Activated CD4-positive, alpha-beta T cell treated with anti-CD3 and anti-CD28 coated beads, Interleukin-2, amount 10 ng/mL, durations not matched to agents 7 days and 5 days (primary cell): ENCODE measurements at regions not wholly inside any gene's neighbourhood (a gene's known extent, or its start where the extent isn't known, plus 50 kb on each side); places are given as distances from the start of the nearest gene placed in this dataset.

ENCODE experiments used
- CTCF ChIA-PET: fragments of 350-600 bp; sonication (Branson Sonifier 250); formaldehyde crosslinking; loops from one replicate; lab custom pipeline; 2021; ENCODE audit warnings: antibody characterized with exemption; lab: Charles Lee
- POLR2A ChIA-PET: fragments of 350-600 bp; sonication (Branson Sonifier 250); formaldehyde crosslinking; loops from one replicate; lab custom pipeline; 2021; ENCODE audit warnings: antibody characterized with exemption; lab: Charles Lee
- DNase-seq: peaks from one replicate; pipeline ENCODE4 v3.0.0-alpha.2; 2020
- H3K27ac Mint-ChIP-seq: one replicate; pipeline ENCODE4 v1.8.0; 2021; ENCODE audit warnings: mild to moderate bottlenecking, moderate library complexity, mixed read lengths
- H3K27me3 Mint-ChIP-seq: one replicate; pipeline ENCODE4 v1.8.0; 2021; ENCODE audit warnings: mixed read lengths
- H3K36me3 Mint-ChIP-seq: one replicate; pipeline ENCODE4 v1.8.0; 2021; ENCODE audit warnings: low read depth, mixed read lengths
- H3K4me1 Mint-ChIP-seq: one replicate; pipeline ENCODE4 v1.8.0; 2021; ENCODE audit warnings: mixed read lengths
- H3K4me3 Mint-ChIP-seq: one replicate; pipeline ENCODE4 v1.8.0; 2021; ENCODE audit warnings: mild to moderate bottlenecking, moderate library complexity, mixed read lengths
- H3K9me3 Mint-ChIP-seq: one replicate; pipeline ENCODE4 v1.8.0; 2021; ENCODE audit warnings: mixed read lengths

DNA sequence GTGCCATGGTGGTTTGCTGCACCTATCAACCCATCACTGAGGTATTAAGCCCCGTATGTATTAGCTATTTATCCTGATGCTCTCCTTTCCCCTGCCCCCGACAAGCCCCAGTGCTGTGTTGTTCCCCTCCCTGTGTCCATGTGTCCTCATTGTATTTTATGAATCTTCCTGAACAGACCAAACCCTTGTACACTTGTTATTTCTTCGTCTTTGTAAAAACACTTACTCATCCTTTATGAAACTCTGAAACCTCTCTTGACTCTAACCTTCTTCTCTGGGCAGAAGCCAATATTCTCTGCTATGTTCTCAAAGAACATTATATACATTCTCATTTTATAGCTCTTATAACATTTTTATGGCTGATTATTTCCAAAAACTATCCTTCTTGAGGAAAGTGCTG is 746.9 kb downstream of the EFNB2 start:
- Mint-ChIP-seq H3K27ac (no peak overlapping the region), H3K4me1 (no peaks in the 10 kb centered on the region), H3K27me3 (no peaks in the 10 kb centered on the region), H3K4me3 (no peak overlapping the region), H3K9me3 (peaks cover 3% of the 10 kb centered on the region), H3K36me3 (no peaks in the 10 kb centered on the region)
- ChIA-PET CTCF (interaction anchor here (0.6 kb wide), 1 partner anchor 23 kb away, joined by 3 read pairs; no protein-coding TSS in a partner anchor), POLR2A (no interaction called here)
- DNase-seq, result no peak

DNA sequence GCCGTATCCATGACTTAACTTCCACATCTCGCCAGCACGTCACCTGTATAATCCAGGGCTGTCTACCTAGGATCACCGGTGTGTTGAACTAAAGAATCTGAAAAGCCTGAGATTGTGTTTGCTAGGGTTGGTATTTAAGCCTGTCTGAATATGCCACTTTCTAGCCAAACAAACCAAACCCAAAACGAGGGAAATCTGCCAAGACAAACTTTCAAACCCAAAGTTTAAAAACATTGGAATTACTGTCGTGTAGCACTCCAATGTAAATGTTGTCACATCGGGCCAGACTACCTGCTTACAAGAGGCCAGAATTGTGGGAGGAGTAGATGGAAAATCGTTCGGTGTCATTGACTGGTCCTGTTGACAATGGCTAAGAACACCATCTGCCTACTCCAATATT is 747.8 kb downstream of the EFNB2 start:
- no peak overlapping the region for H3K27ac Mint-ChIP-seq
- peaks cover 2% of the 10 kb centered on the region for H3K9me3 Mint-ChIP-seq
- no peaks in the 10 kb centered on the region for H3K4me1 Mint-ChIP-seq
- POLR2A ChIA-PET, result no interaction called here
- no peaks in the 10 kb centered on the region for H3K27me3 Mint-ChIP-seq
- H3K4me3 Mint-ChIP-seq, result no peak overlapping the region
- no peak for DNase-seq
- CTCF ChIA-PET, result no interaction called here
- H3K36me3 Mint-ChIP-seq, result no peaks in the 10 kb centered on the region

DNA sequence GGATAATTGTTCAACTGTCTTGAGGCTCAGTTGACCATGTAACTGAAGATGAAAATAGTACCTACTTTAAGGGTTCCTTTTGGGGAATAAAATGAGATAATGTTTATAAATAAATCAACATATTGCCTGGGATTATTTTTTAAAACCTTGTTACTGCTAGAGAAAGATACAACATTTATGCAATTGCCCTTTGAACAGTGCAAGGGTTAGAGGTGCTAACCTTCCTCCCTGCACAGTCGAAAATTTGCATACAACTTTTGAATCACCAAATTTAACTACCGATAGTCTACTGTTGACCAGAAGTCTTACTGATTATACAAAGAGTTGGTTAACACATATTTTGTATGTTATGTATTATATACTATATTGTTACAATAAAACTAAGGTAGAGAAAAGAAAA is 750.0 kb downstream of the EFNB2 start:
- ChIA-PET POLR2A (no interaction called here), CTCF (no interaction called here)
- Mint-ChIP-seq H3K9me3 (no peaks in the 10 kb centered on the region), H3K36me3 (no peaks in the 10 kb centered on the region), H3K27me3 (no peaks in the 10 kb centered on the region), H3K4me1 (no peaks in the 10 kb centered on the region), H3K27ac (no peak overlapping the region), H3K4me3 (no peak overlapping the region)
- DNase-seq, result no peak

DNA sequence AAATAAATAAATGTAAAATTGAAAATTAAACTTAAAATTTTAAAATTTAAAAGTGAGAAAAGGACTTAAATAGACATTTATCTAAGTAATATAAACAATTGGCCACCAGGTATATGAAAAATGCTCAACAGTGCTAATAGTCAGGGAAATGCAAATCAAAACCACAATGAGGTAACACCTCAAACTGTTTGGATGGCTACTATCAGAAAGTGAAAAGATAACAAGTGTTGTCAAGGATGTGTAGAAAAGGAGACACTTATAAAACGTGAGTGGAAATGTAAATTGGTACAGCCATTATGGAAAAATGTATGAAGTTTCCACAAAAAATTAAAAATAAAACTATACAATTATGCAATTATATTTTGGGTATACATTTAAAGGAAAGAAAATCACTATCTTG is 752.2 kb downstream of the EFNB2 start:
- ChIA-PET CTCF (no interaction called here), POLR2A (no interaction called here)
- H3K9me3 Mint-ChIP-seq, result no peaks in the 10 kb centered on the region
- no peak overlapping the region for H3K4me3 Mint-ChIP-seq
- no peaks in the 10 kb centered on the region for H3K27me3 Mint-ChIP-seq
- no peak for DNase-seq
- no peaks in the 10 kb centered on the region for H3K4me1 Mint-ChIP-seq
- H3K36me3 Mint-ChIP-seq, result no peaks in the 10 kb centered on the region
- H3K27ac Mint-ChIP-seq, result no peak overlapping the region

DNA sequence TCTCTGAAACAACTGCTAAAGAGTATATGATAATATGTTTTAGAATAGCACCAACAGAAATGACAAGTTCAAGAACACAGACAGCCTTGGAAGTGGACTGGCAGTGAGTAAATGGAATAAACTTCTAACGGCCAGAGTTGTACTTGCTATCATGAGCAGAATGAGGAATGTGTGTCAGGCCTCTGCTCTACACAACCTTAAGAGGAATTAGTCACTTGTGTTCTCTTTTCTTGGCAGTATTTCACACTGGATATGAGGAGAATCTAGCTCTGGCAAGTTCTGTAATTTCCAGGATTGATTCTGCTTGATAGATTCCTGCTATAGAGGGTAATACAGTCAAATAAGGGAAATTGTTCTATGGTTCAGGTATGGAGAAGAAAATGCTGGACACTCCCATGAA is 757.3 kb downstream of the EFNB2 start:
- Mint-ChIP-seq H3K27me3 (no peaks in the 10 kb centered on the region), H3K27ac (no peak overlapping the region), H3K4me3 (no peak overlapping the region), H3K4me1 (no peaks in the 10 kb centered on the region), H3K9me3 (peaks cover 2% of the 10 kb centered on the region), H3K36me3 (no peaks in the 10 kb centered on the region)
- DNase-seq, result no peak
- POLR2A ChIA-PET, result no interaction called here
- CTCF ChIA-PET, result interaction anchor here (0.9 kb wide), 1 partner anchor 17 kb away, joined by 3 read pairs; no protein-coding TSS in a partner anchor

DNA sequence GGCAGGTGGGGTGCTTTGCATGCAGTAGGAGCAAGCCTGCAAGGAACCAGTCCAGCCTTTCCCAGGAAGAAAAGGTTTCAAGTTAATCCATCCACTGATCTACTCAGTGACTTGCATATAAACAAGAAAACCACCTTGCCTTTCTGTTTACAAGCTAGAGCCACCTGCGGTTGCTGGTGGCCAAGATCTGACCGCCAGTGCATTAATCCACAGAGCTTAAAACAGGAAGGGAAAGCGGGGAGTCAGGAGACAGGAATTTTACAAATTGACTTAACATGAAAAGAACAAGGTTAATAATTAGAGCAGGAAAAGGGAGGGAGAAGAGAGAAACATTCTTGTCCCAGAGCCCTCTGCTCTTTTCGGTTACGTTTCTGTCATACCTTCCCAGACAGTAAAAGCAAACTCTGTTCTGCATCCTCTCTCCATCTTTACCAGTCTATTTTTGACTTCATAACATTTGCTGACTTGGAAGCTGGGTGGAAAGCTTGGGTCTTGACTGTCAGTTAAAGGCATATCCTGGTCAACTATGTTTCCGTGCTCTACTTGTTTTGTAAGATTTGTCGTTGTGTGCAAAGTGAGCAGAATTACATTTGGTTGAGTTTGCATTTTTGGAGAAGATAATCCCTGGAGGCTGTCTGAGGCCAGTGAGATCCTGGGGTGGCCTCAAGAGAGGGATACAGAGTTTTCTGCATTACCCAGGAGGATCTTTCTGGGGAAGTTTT is 760.6 kb downstream of the EFNB2 start:
- Mint-ChIP-seq H3K4me1 (no peaks in the 10 kb centered on the region), H3K27me3 (no peaks in the 10 kb centered on the region), H3K4me3 (no peak overlapping the region), H3K27ac (no peak overlapping the region), H3K36me3 (no peaks in the 10 kb centered on the region), H3K9me3 (peaks cover 2% of the 10 kb centered on the region)
- DNase-seq, result no peak
- CTCF ChIA-PET, result no interaction called here
- POLR2A ChIA-PET, result no interaction called here

DNA sequence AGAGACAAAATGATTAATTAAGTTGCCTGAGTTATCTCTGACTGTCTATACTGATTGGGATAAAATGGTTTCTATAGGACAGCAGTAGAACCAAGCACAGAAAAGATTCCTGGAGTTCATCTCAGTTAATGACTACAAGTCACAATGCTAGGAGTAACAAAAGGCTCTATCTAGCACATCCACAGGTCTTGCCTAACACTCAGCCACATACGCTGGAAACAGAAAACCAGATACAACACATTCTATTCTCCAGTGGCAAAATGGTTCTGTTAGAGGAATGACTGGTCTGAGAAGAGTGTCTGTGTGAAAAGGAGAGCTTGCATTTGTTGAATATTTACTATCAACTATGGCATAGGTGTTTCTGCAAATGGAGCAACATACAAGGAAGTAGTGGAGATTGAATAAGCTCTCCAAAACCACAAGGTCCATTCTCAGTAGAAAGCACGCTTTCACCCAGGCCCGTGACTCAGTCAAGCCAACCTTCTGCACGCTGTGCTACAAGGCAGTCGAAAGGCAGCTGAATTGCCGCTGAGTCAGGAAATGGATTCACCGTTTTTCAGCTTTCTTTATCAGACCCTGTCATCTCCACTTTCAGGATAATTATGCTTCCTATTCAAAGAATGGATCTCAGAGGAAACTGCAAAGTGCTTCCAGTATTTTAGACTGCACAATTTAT is 761.5 kb downstream of the EFNB2 start:
- Mint-ChIP-seq H3K4me3 (no peak overlapping the region), H3K36me3 (no peaks in the 10 kb centered on the region), H3K27ac (no peak overlapping the region), H3K27me3 (no peaks in the 10 kb centered on the region), H3K9me3 (peaks cover 2% of the 10 kb centered on the region), H3K4me1 (no peaks in the 10 kb centered on the region)
- POLR2A ChIA-PET, result no interaction called here
- CTCF ChIA-PET, result no interaction called here
- DNase-seq, result no peak

DNA sequence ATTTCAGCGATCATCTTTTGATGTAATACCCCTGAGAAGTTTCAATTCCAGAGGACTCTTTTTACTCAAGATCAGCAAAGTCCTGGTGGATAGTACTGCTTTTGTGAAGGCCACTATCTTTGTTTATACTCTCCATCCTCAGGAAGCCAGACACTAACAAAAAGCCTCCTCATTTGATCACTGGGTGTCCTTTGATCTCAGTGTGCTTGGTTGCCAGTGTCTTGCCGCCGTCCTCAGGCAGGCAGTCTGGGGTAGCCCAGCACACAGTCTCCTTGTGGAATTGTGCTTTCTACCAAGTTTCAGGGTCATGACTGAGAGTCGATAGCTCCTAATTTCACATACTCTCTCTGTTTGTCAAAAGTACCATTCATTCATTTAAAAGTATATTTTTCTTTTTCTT is 762.2 kb downstream of the EFNB2 start:
- Mint-ChIP-seq H3K27ac (no peak overlapping the region), H3K9me3 (peaks cover 2% of the 10 kb centered on the region), H3K4me1 (no peaks in the 10 kb centered on the region), H3K4me3 (no peak overlapping the region), H3K36me3 (no peaks in the 10 kb centered on the region), H3K27me3 (no peaks in the 10 kb centered on the region)
- DNase-seq, result no peak
- CTCF ChIA-PET, result no interaction called here
- POLR2A ChIA-PET, result no interaction called here

DNA sequence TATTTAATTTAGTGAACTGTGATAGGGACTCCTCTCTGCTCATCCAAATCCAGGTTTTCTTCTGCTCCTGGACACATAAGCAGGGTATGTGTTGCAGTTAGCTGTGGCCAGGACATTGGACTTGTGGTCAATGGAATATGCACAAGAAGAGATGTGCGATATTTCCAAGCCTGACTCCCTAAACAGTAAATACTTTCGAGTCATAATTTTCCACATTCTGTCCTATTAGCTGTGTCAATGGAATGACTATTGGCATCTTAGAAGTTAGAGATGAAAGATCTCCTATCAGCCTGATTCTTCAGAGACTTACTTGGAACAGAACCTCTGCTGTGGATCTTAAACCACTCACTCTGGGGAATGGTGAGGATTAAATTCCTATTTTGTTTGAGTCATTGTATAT is 771.0 kb downstream of the EFNB2 start:
- ChIA-PET POLR2A (no interaction called here), CTCF (no interaction called here)
- DNase-seq, result no peak
- Mint-ChIP-seq H3K4me3 (no peak overlapping the region), H3K9me3 (no peaks in the 10 kb centered on the region), H3K4me1 (no peaks in the 10 kb centered on the region), H3K27ac (no peak overlapping the region), H3K27me3 (no peaks in the 10 kb centered on the region), H3K36me3 (no peaks in the 10 kb centered on the region)

DNA sequence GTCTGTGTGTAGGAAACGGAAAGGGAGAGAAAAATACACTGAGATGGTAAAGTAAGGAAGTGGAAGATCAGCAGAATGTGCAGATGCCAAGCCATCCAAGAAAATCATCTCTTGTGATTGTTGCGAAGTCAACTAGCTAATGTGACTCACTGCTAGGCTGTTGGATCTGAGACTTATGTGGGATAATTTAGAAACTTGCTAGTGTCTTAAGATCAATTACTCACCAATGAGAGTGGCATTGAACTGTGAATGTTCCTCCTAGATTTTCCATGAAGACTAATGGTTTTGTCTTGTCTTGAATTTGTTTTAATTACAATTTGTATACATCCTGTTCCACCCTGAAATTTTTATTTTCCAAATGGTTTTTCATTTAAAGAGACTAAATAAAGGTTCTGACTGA is 771.6 kb downstream of the EFNB2 start:
- no peaks in the 10 kb centered on the region for H3K4me1 Mint-ChIP-seq
- no peaks in the 10 kb centered on the region for H3K27me3 Mint-ChIP-seq
- ChIA-PET POLR2A (no interaction called here), CTCF (no interaction called here)
- H3K27ac Mint-ChIP-seq, result no peak overlapping the region
- no peak for DNase-seq
- no peaks in the 10 kb centered on the region for H3K36me3 Mint-ChIP-seq
- H3K4me3 Mint-ChIP-seq, result no peak overlapping the region
- H3K9me3 Mint-ChIP-seq, result no peaks in the 10 kb centered on the region

DNA sequence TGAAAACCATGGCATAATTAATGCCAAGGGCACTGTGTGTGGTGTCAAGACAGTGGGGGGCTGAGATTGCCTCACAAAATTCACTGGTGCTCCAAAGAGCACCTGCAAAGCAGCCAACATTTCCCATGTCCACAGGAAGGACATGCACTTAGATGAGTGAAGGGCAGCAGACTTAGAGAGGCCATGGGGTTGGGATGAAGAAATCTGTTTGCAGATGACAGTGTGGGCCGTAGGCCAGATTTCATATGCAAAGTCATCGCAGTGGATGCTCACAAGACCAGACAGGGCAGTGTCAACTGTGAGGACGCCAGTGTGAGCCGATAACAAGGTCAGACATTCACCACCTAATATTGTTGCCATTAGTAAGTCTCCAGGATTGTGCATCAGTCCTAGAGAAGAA is 773.4 kb downstream of the EFNB2 start:
- Mint-ChIP-seq H3K27ac (no peak overlapping the region), H3K4me3 (no peak overlapping the region), H3K27me3 (no peaks in the 10 kb centered on the region), H3K36me3 (no peaks in the 10 kb centered on the region), H3K9me3 (no peaks in the 10 kb centered on the region), H3K4me1 (no peaks in the 10 kb centered on the region)
- ChIA-PET CTCF (no interaction called here), POLR2A (no interaction called here)
- no peak for DNase-seq

DNA sequence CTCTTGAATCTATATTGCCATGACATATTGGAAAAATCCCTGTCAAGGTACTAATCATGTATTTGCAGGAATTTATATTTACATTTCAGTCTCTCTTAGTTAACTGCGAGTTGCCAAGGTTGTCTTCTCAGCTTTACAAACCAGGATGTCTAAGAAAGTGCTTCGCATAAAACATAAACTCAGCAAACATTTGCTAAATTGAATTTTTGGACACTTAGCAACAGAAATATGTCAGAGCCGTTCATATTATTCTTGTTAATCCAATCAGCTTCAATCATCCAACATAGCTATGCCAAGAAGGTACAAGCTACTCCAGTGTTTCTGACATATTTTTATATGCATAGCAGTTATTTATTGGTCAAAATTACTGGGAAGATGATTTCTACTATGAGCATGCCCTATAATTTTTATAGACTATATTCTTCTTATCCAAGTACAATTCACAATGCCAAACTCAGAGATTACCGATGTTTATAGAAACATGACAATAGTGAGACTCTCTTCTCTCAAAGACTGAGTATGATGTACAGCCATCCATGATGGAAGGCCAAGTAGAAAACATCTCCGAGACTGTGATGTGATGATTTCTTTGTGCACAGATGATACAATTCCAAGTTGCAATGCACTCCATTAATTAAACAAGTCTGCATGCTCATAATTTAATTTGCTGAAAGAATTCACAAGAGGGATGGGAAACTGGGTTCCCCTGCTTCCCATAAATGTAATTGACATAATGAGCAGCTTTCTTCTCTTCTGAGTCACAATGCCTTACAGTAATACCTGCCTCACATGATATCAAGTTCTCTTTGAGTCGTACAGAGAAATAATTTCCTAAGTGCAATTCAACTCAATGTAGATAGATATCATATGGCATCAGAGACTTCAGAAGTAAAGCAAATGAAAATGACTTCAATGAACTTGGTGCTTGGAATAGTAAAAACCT is 776.3 kb downstream of the EFNB2 start:
- Mint-ChIP-seq H3K27me3 (no peaks in the 10 kb centered on the region), H3K36me3 (no peaks in the 10 kb centered on the region), H3K4me3 (no peak overlapping the region), H3K27ac (no peak overlapping the region), H3K9me3 (no peaks in the 10 kb centered on the region), H3K4me1 (no peaks in the 10 kb centered on the region)
- no peak for DNase-seq
- ChIA-PET CTCF (interaction anchor here (0.8 kb wide), 1 partner anchor 25 kb away, joined by 3 read pairs; no protein-coding TSS in a partner anchor), POLR2A (no interaction called here)

DNA sequence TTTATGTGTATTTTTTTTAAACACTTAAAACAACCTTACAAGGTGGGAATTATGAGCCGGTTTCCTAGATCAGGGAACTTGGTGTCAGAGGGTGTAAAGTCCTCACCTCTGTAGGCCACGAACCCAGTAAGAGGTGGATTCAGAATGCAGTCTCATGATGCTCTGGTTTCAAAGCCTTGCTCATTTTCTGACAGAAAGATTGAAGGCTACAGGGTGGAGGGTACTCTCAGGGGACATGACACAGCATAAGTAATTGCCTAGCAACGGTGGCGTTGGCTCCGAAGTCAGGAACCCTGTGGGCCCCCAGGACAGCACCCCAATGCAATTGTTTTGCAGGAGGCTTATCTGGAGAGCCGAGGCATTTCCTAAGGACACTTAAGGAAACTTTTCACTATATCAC is 794.7 kb downstream of the EFNB2 start:
- DNase-seq, result no peak
- H3K4me3 Mint-ChIP-seq, result no peak overlapping the region
- POLR2A ChIA-PET, result no interaction called here
- no peaks in the 10 kb centered on the region for H3K36me3 Mint-ChIP-seq
- H3K9me3 Mint-ChIP-seq, result no peaks in the 10 kb centered on the region
- no peaks in the 10 kb centered on the region for H3K4me1 Mint-ChIP-seq
- CTCF ChIA-PET, result no interaction called here
- H3K27ac Mint-ChIP-seq, result no peak overlapping the region
- no peaks in the 10 kb centered on the region for H3K27me3 Mint-ChIP-seq
